ENCODE measurements at regions not wholly inside any gene's neighbourhood (a gene's known extent, or its start where the extent isn't known, plus 50 kb on each side); places are given as distances from the start of the nearest gene placed in this dataset.

DNA sequence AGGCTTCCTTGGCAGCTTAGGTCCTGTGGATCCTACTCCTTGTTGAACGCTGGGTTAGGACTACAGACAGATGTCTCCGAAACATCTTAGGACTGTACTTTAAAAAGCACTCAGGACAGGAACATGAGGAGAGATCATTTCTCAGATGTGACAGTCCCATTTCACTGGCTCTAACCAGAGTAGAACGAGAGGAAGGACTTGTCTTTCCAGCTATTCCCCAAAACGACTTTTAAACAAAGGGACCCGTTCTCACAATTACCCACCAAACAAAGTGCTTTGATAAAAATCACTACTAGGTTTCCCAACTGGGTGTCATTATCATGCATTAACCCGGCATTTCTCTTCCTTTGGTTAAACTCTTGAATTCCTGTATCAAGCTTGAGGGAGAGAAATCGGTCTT lies 84.7 kb upstream of the BARX2 start:
- DNase-seq = no peak

DNA sequence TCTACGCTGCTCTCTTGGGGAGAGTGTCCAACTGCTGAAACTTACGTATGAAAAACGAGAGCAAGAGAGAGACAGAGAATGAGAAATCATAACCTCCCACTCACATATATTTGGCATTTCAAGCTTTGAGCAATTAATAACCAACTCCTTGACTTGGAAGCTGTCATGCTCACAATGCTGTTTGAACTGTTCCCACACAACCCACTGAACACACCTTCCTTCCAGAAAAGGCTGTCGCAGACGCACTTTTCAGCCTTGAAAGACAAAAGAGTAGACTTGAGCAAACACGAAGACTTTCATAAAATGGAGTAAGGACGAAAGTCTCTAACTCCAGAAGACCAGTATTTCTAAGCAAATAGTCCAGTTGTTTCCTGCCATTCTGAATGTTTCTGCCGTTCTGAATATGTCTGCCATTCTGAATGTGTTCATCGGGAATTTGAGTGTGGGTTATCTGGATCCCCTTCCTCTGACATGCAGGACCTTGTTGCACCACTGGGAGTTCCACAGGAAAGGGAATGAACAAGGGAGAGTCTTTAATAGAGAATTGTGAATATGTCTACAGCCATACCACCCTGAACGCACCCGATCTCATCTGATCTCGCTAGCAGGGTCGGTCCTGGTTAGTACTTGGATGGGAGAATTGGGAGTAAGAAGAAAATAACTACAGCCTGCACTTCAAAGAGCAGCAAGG lies 86.2 kb upstream of the BARX2 start:
- DNase-seq = no peak

DNA sequence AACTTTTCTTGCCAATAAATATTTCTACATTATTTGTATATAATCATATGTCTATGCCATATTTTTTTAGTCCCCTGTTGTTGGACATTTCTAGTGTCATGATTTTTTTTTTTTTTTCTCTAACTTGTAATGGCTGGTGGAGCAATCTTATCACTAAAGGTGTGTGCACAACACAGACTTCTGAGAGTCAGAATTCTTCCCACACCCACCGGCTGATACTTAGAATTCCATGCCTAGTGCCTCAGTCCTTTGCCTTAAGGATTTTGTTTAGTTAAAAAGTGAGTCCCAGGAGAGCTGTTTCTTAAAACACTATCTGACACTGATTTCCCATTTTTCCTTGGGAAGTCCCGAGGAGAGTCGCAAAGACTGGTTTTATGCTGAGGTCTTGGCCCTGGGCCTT lies 87.7 kb upstream of the BARX2 start:
- no peak for DNase-seq

DNA sequence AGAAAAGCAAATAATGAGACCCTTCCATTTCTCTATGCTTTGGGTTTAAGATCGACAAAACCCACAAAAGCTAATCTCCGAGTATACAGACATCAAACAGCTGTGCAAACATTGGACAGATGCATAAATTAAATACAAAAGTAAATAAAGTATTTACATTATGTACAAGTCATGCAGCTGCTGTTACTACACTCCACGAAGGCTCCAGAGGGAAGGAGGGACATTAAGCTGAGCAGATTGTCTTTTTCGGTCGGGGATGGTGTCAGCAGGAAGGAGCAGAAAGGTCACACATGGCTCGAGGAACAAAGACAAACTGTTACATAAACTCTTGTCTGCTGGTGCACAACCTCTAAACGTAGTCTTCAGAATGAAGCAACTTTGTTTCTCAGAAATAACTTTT lies 88.8 kb upstream of the BARX2 start:
- peak; percentile 66 for DNase-seq

DNA sequence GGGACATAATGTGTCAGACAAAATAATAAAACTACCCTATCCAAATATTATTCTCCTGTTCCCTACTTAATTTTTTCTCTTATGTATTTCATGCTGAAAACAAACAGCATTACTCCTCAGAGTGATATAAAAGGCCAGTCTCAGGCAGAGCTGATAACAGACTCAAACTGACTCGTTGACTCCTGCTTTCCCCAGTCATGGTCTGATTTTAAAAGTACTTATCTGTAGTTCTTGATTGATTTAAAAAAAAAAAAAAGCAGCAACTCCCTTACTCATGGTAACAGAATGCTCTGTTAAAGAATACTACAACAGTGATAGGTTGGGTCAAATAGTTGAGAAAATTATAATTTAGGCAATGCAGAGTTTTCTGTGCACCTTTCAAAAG lies 90.3 kb upstream of the BARX2 start:
- DNase-seq = no peak

DNA sequence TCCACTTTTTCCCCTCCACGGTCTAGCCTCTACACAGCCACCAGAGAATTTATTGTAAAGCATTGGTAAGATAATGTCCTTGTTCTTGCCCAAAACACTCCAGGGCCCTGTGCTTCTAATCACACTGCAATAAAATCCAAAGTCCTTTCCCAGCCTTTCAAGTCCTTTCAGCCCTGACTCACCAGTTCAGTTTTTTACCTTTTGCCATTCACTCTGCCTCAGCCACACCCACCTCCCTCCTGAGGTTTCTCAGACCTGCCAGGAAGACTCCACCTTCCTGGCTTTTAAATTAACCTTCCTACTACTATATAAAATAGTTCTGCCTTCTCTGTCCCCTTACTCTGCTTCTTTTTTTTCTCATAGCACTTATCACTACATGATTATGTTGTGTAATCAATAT lies 91.0 kb upstream of the ARHGAP32 start:
- no peak for DNase-seq

DNA sequence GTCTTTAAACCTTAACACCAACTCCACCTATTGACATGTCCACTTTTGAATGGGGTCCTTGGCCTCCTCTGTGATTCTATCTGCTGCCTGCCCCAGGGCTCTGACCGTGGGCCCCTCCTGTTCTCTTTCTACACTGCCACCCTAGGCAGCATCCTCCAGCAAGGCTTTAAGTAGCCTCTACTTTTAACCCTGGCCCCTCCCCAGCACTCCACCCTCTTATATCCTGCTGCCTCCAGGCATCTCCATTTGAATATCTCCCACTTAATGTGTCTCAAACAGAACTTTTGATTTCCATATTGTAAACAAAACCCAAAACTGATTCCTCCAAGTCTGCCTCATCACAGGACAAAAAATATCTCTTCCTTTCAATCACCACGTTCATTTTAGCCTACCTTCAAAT lies 90.5 kb upstream of the ARHGAP32 start:
- no peak for DNase-seq

DNA sequence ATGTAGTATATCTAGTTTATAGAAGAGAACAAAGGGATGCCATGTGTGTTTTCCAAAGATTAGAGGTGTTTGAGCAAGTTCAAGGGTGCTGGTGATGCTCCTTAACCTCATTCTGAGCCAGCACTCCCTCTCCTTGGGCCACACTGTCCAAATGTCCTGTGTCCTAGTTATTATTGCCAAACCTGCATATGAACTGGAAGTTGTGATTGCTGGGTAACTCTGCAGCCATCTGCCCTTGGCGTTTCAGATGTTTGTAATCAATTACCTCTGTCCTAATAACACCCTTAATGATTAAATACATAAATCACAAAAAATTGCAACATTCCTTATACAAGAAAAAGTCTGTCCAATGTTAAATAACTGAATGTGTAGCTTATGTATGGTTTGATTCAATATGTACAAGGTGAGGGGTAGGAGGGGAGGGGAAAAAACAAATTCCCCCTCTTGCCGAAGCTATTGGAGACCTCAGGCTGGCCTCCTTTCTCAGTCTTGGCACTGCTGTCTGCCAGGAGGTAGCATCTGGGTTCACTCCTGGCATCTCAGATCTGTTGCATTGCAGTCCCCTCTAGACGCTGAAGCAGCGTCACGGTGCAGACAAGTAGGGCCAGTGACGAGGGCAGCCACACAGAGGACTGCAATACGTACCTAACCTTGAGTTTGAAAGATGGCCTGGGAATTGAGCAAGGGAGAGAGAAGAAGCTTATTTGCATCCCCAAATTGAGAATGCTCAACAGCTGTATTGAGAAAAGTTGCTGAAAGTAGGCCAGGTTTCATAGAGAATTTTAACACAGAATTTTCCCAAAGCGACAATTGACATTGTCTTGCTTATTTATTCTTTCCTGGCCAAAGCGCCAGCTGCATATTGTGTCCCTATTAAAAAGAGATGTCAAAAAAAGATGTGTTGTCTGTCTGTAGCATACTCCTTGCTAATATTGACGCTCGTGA lies 89.6 kb upstream of the ARHGAP32 start:
- no peak for DNase-seq

DNA sequence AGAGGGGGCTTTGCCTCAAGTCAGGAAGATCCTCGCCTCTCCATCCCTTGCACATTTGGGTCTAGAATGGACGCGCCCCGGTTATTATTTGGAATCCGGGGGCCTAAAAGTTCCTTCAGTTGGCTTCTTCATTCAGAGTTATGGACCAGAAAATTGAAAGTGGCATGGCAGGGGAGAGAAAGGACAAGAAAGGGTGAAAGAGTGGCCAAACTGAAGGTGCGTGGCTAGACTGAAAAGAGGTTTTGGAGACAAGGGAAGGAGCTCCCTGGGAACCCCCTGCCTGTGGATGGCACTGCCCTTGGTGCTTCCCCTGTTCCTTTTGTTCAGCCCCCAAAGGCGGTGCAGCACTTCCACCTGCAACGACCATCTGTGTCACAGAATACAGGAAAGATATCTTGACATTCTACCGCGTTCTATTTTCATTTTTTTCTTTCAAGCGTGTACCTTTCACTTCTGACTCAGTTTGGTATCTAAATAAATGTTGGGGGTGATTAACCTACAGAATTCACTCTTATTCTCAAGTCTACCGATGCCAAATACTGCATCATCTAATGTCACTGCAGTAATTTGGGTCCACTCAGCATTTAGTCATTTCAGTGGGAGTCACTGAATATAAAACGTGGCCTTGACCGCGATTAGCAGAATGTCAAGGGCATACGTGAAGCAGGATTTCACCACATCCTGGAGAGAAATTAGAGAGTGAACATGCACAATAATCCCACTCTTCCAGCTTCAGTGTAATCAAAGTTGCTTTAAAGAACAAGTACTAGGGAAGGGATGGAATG lies 88.1 kb upstream of the ARHGAP32 start:
- DNase-seq = no peak

DNA sequence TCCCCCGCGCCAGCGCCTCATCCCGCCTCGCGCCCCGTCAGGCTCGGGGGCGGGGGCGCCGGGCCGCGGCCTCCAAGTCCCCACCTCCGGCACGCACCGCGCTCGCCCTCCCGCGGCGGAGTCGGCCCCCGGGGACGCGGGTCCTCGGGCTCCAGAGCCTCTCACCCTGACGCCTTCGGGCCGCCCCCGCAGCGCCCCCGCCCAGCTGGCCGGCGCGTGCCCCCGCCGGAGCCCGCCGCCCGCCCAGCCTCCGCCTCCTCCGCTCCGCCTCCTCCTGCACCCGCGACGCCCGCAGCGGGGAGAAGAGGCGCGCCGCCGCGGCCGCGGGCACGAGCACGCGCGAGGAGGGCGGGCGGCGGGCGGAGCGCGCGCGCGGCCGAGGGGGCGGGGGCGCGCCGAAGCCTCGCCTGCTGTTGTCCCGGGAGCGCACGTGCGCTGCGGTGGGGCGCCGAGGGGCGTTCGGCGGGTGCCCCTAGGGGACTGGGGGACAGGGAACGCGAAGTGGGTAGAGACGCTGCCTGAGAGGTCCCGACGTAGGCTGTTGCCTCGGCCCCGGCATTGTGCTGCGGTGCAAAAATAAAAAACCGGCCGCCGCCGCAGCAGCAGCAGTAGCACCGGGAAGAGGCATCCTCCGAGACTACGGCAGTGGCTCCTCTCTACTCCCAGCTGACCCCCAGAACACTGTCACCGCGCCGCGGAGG lies 87.4 kb upstream of the ARHGAP32 start:
- DNase-seq = peak; percentile 30

DNA sequence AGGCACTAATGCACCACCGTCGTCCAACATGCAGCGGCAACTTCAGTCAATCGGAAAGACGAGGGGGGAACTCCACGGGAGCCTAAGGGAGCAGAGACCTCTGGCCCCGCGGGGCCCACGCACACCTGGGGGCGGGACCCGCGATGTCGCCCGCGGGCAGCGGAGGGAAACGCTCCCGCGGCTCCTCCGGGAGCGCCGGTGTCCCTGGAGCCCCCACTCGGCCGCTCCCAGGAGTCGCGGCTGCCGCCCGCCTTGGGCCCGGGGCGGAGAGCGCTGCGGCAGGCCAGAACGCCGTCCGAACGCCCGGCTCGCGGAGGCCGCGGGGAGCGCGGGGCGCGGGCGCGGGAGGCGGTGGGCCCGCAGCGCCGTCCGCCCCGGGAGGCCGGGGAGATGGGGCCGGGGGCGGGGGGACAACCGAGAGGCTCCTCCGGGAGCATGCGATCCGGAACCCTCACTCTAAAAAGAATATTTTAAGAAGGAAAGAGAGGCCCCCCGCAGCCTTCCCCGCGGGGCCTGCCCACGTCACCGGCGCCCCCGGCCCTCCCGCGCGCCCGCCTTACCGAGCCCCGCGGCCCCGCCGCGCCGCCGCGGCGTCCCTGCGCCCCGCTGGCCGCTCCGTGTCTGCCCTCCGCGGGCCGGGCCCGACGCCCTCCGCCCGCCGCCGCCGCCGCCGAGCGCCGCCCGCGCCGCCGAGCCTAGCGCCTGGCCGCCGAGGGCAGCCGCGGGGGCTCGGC lies 86.6 kb upstream of the ARHGAP32 start:
- DNase-seq = no peak

DNA sequence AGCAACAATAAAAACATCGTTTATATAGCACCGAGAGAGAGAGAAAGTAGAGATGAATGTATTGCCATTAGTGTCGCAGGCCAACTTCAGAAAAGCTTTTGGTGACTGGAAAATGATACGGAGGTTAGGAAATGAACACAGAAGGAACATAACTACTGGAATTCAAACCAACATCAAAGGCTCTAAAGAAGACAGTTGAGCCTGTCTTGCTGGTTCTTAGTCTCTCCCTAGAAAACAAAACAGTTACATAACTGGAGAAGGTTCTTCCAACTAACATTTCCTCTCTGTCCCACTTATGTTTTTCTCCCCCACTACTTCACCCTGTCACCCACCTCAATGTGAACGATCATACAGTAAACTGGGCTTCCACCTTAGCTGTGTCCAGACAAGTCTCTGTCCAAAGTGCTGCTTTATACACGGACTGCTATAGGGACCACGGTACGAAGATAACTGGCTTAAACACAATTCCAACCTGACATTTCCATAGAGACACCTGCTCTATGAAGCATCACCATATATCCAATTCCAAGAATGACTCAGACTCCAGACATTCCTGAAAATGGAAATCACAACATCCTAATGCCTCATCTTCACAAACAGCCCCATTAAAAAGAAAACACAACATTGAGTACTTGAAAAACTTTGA lies 85.2 kb upstream of the ARHGAP32 start:
- DNase-seq = no peak

DNA sequence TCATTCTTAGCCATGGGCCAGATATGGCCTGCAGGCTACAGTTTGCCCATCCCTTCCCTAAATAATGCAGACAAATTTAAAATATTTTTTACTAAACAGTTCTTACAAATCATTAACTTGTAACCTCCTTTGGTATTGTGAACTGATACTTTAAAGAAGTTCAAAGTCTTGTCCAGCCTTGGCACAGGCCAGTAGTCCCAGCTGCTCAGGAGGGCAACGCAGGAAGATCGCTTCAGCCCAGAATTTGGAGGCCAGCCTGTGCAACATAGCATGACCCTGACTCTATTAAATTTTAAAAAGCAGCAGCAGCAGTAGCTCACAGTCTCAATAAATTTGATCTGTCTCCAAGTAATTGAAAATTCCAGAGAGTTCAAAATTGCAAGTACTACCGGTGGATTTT lies 83.7 kb upstream of the ARHGAP32 start:
- DNase-seq = no peak

DNA sequence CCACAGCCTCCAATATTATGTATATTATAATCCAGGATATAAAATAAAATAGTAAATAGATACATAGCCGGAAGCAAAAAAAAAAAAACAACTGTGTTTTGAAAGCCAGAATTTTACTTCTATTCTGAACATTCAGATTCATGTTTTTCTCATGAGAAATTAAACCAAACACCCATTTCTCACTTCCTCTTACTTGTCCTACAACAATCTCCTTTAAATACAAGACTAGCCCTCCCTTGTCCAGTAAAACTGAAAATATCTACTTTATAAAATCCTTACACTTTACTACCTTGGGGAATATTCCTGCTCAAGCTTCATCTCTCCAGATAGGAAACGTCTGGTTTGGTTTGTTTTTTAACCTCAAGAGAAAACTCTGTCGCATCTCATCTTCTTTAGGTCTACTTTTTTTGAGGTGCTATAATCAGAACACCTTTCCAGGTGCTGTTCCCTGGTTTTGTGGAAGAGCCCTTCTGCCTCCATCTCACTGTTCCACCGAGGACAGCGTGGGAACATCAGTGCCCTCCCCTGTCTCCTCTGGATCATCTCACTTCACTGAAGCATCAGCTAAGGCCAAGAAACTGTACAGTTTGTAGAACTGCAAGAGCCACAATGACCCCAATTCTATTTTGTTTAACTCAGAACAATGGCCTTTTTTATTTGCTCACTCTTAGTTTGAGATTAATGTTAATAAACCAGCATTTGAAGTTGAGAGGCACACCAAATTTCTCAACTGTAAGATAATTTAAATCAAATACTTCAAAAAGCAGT lies 82.0 kb upstream of the ARHGAP32 start:
- DNase-seq = no peak

DNA sequence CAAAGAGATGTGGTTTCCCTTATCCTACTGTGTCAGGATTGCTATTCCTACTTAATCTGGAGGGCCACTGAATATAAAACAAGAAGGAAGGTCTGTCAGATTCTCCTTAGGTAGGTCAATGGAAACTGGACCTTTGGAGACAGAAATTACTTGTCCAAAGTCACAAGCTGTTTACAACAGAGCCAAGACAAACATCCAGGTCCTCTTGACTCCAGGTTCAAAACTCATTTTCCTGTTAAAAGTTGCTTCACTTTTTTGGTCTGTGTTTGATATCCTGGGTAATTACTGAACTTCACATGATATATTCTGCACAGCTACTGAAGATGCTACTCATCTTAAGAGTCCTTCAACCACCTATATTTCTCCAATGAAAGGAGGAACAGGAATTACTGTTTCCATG lies 81.2 kb upstream of the ARHGAP32 start:
- DNase-seq = no peak

DNA sequence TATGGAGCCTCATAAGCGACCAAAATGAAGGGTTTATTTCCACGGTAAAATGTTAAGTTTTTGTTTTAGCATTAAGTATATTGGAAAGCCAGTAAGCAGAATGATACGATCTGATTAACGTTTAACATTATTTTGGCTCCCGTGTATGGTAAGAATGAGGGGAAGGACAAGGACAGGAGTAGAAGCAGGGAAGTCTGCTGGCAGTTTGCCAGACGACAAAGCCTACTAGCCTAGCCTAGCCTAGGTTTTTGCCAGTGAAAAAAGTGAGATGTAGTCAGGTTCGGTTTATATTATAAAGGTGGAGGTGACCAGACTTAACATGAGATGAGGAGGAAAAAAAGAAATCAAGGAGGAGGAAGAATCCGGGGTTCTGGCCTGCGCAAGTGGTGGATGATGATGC lies 78.9 kb upstream of the ARHGAP32 start:
- DNase-seq = no peak

DNA sequence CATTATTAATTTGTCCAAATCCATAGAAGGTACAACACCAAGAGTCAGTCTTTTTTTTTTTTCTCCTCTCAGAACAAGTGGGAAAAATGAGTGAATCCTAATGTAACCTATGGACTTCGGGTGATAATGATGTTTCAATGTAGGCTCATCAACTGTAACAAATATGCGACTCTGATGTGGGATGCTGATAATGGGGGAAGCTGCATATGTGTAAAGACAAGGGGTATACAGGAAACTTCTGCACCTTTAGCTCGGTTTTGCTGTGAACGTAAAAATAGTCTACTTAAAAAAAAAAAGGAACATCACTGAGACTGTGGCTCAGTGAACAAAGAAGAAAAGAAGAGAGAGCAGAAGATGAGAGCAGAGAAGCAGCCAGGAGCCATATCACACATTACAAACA lies 78.3 kb upstream of the ARHGAP32 start:
- no peak for DNase-seq

DNA sequence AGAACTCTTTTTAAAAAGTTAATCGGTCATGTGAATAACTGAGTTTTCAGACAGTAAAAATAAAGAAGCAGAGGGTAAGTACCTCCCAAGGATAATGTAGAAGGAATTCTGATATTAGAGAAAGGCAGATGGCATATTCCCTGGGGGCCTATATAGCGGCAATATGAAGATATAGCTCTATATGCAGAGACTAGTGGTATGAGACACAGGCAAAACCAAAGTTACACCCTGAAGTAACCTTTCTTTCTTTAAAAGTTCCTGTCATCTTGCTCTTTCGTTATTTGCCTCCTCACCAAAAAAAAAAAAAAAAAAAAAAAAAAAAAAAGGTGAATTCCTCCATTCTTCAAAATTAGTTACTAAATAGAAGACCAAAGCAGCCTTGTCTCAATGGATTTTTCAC lies 76.2 kb upstream of the ARHGAP32 start:
- no peak for DNase-seq

DNA sequence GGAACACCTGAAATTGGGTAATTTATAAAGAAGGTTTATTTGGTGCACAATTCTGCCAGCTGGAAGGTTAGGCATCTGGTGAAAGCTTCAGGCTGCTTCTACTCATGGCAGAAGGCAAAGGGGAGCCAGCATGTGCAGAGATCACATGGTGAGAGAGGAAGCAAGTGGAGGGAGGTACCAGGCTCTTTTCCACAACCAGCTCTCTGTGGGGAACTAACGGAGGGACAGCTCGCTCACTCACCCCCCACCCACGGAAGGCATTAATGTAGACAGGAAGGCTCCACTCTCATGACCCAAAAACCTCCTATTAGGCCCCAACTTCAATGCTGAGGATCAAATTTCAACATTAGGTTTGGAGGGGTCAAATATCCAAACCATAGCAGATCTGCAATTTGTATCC lies 75.6 kb upstream of the ARHGAP32 start:
- no peak for DNase-seq

DNA sequence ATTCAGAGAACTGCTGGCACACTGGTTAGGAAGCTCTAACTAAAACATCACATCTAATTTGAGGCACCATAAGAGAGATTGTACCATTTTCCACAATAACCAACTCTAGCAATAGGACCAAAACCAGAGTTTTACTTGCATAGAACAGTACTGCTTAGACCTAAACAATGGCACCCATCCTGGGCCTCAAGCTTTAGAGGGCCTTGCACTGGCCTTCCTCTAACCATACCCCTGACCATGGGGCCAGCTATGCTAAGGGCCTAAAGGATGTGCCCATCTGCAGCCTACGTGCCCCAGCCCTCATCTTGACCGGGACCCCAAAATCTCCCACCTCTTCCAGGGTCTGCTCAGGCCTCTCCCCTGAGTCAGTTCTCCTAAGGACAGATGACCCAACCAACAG lies 74.4 kb upstream of the ARHGAP32 start:
- no peak for DNase-seq
